Liver (tissue), 8 donors: ENCODE measurements at regions not wholly inside any gene's neighbourhood (a gene's known extent, or its start where the extent isn't known, plus 50 kb on each side); places are given as distances from the start of the nearest gene placed in this dataset.

Experiments
- DNase-seq: peaks from one replicate; pipeline ENCODE4 v3.0.0-alpha.2; 2017; ENCODE audit warnings: low spot score
- H3K27ac ChIP-seq, 2 donors: one replicate each; pipeline ENCODE4 v1.7.0; 2013; ENCODE audit warnings: inconsistent platforms in 2 of 2, low read length in 2 of 2, control low read depth in 1 of 2, low read depth in 1 of 2, mild to moderate bottlenecking in 1 of 2
- H3K27me3 ChIP-seq, 4 donors: one replicate each; pipeline versions ENCODE4 v1.6.1 to v1.7.0; 2013; ENCODE audit warnings: low read length in 3 of 4, inconsistent platforms in 1 of 4, mild to moderate bottlenecking in 1 of 4, moderate library complexity in 1 of 4; ENCODE audit not compliant: control insufficient read depth in 4 of 4, insufficient read depth in 4 of 4
- H3K36me3 ChIP-seq, 4 donors: one replicate each; pipeline versions ENCODE4 v1.6.1 to v1.7.0; 2013; ENCODE audit warnings: low read length in 3 of 4, mild to moderate bottlenecking in 3 of 4, low read depth in 1 of 4, moderate library complexity in 1 of 4; ENCODE audit not compliant: control insufficient read depth in 4 of 4, insufficient read depth in 3 of 4
- H3K4me1 ChIP-seq, 4 donors: one replicate each; pipeline versions ENCODE4 v1.6.1 to v1.7.0; 2013; ENCODE audit warnings: low read length in 3 of 4, mild to moderate bottlenecking in 3 of 4, moderate library complexity in 1 of 4; ENCODE audit not compliant: control insufficient read depth in 4 of 4, insufficient read depth in 4 of 4
- H3K4me3 ChIP-seq, 3 donors: one replicate each; pipeline versions ENCODE4 v1.6.1 to v1.7.0; 2013; ENCODE audit warnings: low read length in 3 of 3, control low read depth in 1 of 3, low read depth in 1 of 3, mild to moderate bottlenecking in 1 of 3
- H3K9ac ChIP-seq, 2 donors: one replicate each; pipeline ENCODE4 v1.7.0; 2013; ENCODE audit warnings: low read length in 2 of 2, mild to moderate bottlenecking in 2 of 2, moderate library complexity in 2 of 2, control low read depth in 1 of 2, low read depth in 1 of 2
- H3K9me3 ChIP-seq, 4 donors: one replicate each; pipeline versions ENCODE4 v1.6.1 to v1.7.0; 2013; ENCODE audit warnings: low read length in 3 of 4; ENCODE audit not compliant: control insufficient read depth in 4 of 4
- EGR1 ChIP-seq, 2 donors: IDR thresholded peaks; 2 replicates each; pipeline ENCODE4 v1.6.1; 2016 to 2018; ENCODE audit warnings: antibody characterized with exemption in 2 of 2, low read depth in 2 of 2
- FOXA1 ChIP-seq: IDR thresholded peaks from 2 replicates; pipeline ENCODE4 v1.6.1; 2016; ENCODE audit warnings: antibody characterized with exemption
- FOXA2 ChIP-seq: IDR thresholded peaks from 2 replicates; pipeline ENCODE4 v1.6.1; 2016; ENCODE audit warnings: antibody characterized with exemption
- HNF4A ChIP-seq, 2 donors: conservative IDR thresholded peaks; 2 replicates each; pipeline ENCODE4 v1.6.1; 2016; ENCODE audit warnings: antibody characterized with exemption in 2 of 2, mild to moderate bottlenecking in 2 of 2
- HNF4G ChIP-seq: IDR thresholded peaks from 2 replicates; pipeline ENCODE4 v1.6.1; 2016; ENCODE audit warnings: antibody characterized with exemption
- JUND ChIP-seq, 2 donors: IDR thresholded peaks; 2 replicates each; pipeline ENCODE4 v1.6.1; 2016; ENCODE audit warnings: antibody characterized with exemption in 2 of 2
- RXRA ChIP-seq, 2 donors: IDR thresholded peaks; 2 replicates each; pipeline ENCODE4 v1.6.1; 2017 to 2018; ENCODE audit warnings: antibody characterized with exemption in 2 of 2, mild to moderate bottlenecking in 1 of 2
- SP1 ChIP-seq: IDR thresholded peaks from 2 replicates; pipeline ENCODE4 v1.6.1; 2018; ENCODE audit warnings: antibody characterized with exemption, mild to moderate bottlenecking
- TAF1 ChIP-seq: conservative IDR thresholded peaks from 2 replicates; pipeline ENCODE4 v1.6.1; 2016; ENCODE audit warnings: antibody characterized with exemption, mild to moderate bottlenecking
- WGBS: extraction: QIAGEN DNeasy Blood & Tissue Kit; methylation state at CpG from one replicate; pipeline ENCODE4 v1.1.7; 2013; 5-methylcytosine and 5-hydroxymethylcytosine counted together
- TF ChIP-seq, protein P1 (sequence below): IDR thresholded peaks from 2 replicates; pipeline ENCODE4 v1.6.1; 2016; ENCODE audit warnings: antibody characterized with exemption
- TF ChIP-seq, protein P2 (sequence below): IDR thresholded peaks from 2 replicates; pipeline ENCODE4 v1.6.1; 2016; ENCODE audit warnings: antibody characterized with exemption
- TF ChIP-seq, protein P3 (sequence below): IDR thresholded peaks from 2 replicates; pipeline ENCODE4 v1.6.1; 2016; ENCODE audit warnings: antibody characterized with exemption
- TF ChIP-seq, protein P4 (sequence below): IDR thresholded peaks from 2 replicates; pipeline ENCODE4 v1.6.1; 2016; ENCODE audit warnings: antibody characterized with exemption, mild to moderate bottlenecking
- TF ChIP-seq, protein P5 (sequence below): fragments of 150-350 bp; IDR thresholded peaks from 2 replicates; pipeline ENCODE4 v1.5.1; 2017; ENCODE audit warnings: improper control_type of control experiment, low read depth, low read length; ENCODE audit not compliant: missing input control
- donor health status: healthy.
- donor health status: healthy.
- donor health status: healthy.
- donor health status: healthy.
- donor health status: healthy.

DNA sequence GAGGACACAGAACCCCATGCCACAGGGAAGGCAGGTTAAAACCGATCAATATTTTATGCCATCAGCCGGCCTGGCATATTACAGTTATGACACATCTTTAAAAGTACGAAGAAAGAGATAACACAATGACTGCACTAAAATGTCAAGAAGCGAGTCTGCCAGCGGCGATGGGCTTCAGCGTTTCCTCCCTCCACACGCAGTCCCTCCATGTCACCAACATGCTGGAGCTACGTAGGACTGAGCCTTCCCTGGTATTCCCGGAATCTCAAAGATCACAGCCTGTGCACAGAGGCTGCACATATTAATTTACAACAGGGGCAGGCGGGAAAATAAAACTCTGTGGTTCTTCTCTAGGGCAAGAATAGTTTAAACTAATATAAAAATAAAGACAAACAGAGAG lies 257.7 kb downstream of the IRX1 start (continued):
- TF ChIP-seq, protein P1, sequence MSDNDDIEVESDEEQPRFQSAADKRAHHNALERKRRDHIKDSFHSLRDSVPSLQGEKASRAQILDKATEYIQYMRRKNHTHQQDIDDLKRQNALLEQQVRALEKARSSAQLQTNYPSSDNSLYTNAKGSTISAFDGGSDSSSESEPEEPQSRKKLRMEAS, result no peak
- TF ChIP-seq, protein P2, sequence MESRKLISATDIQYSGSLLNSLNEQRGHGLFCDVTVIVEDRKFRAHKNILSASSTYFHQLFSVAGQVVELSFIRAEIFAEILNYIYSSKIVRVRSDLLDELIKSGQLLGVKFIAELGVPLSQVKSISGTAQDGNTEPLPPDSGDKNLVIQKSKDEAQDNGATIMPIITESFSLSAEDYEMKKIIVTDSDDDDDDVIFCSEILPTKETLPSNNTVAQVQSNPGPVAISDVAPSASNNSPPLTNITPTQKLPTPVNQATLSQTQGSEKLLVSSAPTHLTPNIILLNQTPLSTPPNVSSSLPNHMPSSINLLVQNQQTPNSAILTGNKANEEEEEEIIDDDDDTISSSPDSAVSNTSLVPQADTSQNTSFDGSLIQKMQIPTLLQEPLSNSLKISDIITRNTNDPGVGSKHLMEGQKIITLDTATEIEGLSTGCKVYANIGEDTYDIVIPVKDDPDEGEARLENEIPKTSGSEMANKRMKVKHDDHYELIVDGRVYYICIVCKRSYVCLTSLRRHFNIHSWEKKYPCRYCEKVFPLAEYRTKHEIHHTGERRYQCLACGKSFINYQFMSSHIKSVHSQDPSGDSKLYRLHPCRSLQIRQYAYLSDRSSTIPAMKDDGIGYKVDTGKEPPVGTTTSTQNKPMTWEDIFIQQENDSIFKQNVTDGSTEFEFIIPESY, result no peak

DNA sequence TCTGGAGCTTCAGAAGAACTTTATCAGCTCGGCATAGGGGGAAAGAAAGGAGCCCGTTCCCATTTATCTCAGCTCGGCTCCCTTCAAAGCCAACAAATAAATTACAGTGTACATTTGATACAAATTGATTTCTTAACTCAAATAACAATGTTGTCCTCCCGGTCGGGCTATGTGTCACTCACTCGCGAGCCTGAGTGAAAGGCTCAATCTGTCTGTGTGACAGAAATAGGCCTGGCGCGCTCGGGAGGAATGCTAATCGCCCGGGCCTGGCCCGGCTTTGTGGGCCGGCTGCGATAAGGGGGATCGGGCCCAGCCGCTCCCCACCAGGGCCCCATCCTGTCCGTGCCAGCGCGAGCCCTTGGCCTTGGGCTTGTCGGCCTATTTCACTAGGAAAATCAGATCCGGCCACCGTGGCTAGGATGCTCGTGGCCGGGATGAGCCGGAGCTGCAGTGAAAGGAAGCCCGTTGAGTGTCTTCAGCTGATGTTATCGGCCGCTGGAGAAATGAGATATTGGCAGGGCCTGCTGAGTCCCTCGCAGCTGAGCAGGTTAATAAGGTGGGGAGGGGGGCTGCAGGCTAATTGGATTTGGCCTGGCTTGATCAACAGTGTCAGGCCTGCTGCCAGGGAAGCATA lies 258.7 kb downstream of the IRX1 start:
- DNase-seq, result no peak
- WGBS, result 52% methylated on average over 30 of the region's 30 CpGs
- no peaks in the 10 kb centered on the region for H3K4me1 ChIP-seq
- H3K4me3 ChIP-seq, result no peak overlapping the region
- no peaks in the 10 kb centered on the region for H3K36me3 ChIP-seq
- H3K27me3 ChIP-seq, result peaks cover 0 to 4% (median 0%) of the 10 kb centered on the region in 4 donors
- no peak overlapping the region for H3K27ac ChIP-seq
- no peak overlapping the region for H3K9ac ChIP-seq
- H3K9me3 ChIP-seq, result no peaks in the 10 kb centered on the region
- TF ChIP-seq HNF4G (no peak), RXRA (IDR thresholded peaks at IDR 0.05) (no peak), FOXA1 (no peak), TAF1 (no peak), SP1 (no peak)
- TF ChIP-seq, protein P3, sequence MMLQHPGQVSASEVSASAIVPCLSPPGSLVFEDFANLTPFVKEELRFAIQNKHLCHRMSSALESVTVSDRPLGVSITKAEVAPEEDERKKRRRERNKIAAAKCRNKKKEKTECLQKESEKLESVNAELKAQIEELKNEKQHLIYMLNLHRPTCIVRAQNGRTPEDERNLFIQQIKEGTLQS, result no peak
- TF ChIP-seq, protein P1, result no peak
- TF ChIP-seq, protein P4, sequence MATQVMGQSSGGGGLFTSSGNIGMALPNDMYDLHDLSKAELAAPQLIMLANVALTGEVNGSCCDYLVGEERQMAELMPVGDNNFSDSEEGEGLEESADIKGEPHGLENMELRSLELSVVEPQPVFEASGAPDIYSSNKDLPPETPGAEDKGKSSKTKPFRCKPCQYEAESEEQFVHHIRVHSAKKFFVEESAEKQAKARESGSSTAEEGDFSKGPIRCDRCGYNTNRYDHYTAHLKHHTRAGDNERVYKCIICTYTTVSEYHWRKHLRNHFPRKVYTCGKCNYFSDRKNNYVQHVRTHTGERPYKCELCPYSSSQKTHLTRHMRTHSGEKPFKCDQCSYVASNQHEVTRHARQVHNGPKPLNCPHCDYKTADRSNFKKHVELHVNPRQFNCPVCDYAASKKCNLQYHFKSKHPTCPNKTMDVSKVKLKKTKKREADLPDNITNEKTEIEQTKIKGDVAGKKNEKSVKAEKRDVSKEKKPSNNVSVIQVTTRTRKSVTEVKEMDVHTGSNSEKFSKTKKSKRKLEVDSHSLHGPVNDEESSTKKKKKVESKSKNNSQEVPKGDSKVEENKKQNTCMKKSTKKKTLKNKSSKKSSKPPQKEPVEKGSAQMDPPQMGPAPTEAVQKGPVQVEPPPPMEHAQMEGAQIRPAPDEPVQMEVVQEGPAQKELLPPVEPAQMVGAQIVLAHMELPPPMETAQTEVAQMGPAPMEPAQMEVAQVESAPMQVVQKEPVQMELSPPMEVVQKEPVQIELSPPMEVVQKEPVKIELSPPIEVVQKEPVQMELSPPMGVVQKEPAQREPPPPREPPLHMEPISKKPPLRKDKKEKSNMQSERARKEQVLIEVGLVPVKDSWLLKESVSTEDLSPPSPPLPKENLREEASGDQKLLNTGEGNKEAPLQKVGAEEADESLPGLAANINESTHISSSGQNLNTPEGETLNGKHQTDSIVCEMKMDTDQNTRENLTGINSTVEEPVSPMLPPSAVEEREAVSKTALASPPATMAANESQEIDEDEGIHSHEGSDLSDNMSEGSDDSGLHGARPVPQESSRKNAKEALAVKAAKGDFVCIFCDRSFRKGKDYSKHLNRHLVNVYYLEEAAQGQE, result no peak

DNA sequence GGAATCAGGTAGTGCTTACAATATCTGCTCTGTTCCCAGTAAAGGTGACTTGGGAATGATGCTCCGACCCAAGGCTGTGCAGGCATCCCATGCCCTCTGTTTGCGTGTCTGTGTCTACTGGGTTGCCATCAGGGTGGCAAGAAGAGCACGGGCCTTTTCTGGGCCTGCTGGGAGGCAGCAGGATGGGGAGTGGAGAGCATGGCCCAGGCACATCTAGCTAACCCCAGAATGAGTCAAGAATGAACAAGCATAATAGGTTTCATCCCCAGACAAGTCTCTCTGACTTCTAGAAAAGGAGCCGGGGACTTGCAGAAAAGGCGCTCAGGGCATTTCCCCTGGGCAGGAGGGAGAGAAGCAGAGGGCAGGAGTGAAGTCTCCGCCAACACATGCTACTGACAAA lies 260.4 kb downstream of the IRX1 start:
- Histone ChIP-seq H3K27ac (no peak overlapping the region), H3K9me3 (no peaks in the 10 kb centered on the region), H3K9ac (no peak overlapping the region), H3K27me3 (peaks cover 0 to 2% (median 0%) of the 10 kb centered on the region in 4 donors), H3K4me3 (no peak overlapping the region), H3K4me1 (no peaks in the 10 kb centered on the region), H3K36me3 (no peaks in the 10 kb centered on the region)
- TF ChIP-seq FOXA2 (no peak), HNF4G (no peak), EGR1 (IDR thresholded peaks at IDR 0.05; ENCODE audit: low read depth in 2 of 2) (no peak), JUND (IDR thresholded peaks at IDR 0.05) (no peak), SP1 (no peak), HNF4A (conservative IDR thresholded peaks at IDR 0.05) (no peak)
- TF ChIP-seq, protein P1, result no peak
- TF ChIP-seq, protein P5, sequence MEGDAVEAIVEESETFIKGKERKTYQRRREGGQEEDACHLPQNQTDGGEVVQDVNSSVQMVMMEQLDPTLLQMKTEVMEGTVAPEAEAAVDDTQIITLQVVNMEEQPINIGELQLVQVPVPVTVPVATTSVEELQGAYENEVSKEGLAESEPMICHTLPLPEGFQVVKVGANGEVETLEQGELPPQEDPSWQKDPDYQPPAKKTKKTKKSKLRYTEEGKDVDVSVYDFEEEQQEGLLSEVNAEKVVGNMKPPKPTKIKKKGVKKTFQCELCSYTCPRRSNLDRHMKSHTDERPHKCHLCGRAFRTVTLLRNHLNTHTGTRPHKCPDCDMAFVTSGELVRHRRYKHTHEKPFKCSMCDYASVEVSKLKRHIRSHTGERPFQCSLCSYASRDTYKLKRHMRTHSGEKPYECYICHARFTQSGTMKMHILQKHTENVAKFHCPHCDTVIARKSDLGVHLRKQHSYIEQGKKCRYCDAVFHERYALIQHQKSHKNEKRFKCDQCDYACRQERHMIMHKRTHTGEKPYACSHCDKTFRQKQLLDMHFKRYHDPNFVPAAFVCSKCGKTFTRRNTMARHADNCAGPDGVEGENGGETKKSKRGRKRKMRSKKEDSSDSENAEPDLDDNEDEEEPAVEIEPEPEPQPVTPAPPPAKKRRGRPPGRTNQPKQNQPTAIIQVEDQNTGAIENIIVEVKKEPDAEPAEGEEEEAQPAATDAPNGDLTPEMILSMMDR, result no peak
- WGBS, result 93% methylated on average over 6 of the region's 6 CpGs
- no peak for DNase-seq
